NCI-H2107 treated with DMSO at 0.1 percent for 48 hours (cell line): ENCODE measurements at regions not wholly inside any gene's neighbourhood (a gene's known extent, or its start where the extent isn't known, plus 50 kb on each side); places are given as distances from the start of the nearest gene placed in this dataset.

ENCODE experiments used
- DNase-seq: peaks from one replicate; lab custom pipeline; 2025; ENCODE audit not compliant: unreplicated experiment; lab: John Stamatoyannopoulos, UW

- no peak for DNase-seq
Measured at GRCh38 chr1:217373761-217374701, 256.9 kb downstream of the GPATCH2 start.

GRCh38 chr1:217372049-217372970 is 258.6 kb downstream of the GPATCH2 start:
- no peak for DNase-seq

GRCh38 chr1:217370757-217371156 is 260.1 kb downstream of the GPATCH2 start:
- DNase-seq, result no peak

GRCh38 chr1:217369996-217370551 is 260.8 kb downstream of the GPATCH2 start:
- DNase-seq, result no peak

GRCh38 chr1:217369271-217369981 is 261.5 kb downstream of the GPATCH2 start:
- no peak for DNase-seq

- DNase-seq, result no peak
Measured at GRCh38 chr1:217364220-217364619, 266.7 kb downstream of the GPATCH2 start.

GRCh38 chr1:217363319-217363718 is 267.6 kb downstream of the GPATCH2 start:
- DNase-seq, result no peak

- DNase-seq, result no peak
Measured at GRCh38 chr1:217360510-217360909, 270.4 kb downstream of the GPATCH2 start.

- DNase-seq, result no peak
Measured at GRCh38 chr1:217354895-217355294, 276.0 kb downstream of the GPATCH2 start.

GRCh38 chr1:217348960-217349664 is 281.8 kb downstream of the GPATCH2 start:
- DNase-seq, result no peak

GRCh38 chr1:217344712-217345111 is 286.2 kb downstream of the GPATCH2 start:
- no peak for DNase-seq

- peak; percentile 79 for DNase-seq
Measured at GRCh38 chr1:217343907-217344306, 287.0 kb downstream of the GPATCH2 start.

- DNase-seq, result no peak
Measured at GRCh38 chr1:217342105-217342504, 288.8 kb downstream of the GPATCH2 start.

- DNase-seq, result no peak
Measured at GRCh38 chr1:217336724-217337123, 294.2 kb downstream of the GPATCH2 start.

- peak; percentile 50 for DNase-seq
Measured at GRCh38 chr1:217333939-217334338, 297.0 kb downstream of the GPATCH2 start.

- DNase-seq, result no peak
Measured at GRCh38 chr1:217332431-217333065, 298.3 kb downstream of the GPATCH2 start.

- DNase-seq, result no peak
Measured at GRCh38 chr1:217331698-217332097, 299.2 kb downstream of the GPATCH2 start.

GRCh38 chr1:217327901-217328300 is 303.0 kb downstream of the GPATCH2 start:
- DNase-seq, result no peak

- DNase-seq, result no peak
Measured at GRCh38 chr1:217322834-217323233, 308.1 kb downstream of the GPATCH2 start.

- no peak for DNase-seq
Measured at GRCh38 chr1:217315346-217315745, 315.5 kb downstream of the GPATCH2 start.
